Thoracic aorta (tissue), 2 donors: ENCODE measurements at regions not wholly inside any gene's neighbourhood (a gene's known extent, or its start where the extent isn't known, plus 50 kb on each side); places are given as distances from the start of the nearest gene placed in this dataset.

Source experiments
- ATAC-seq: fragments of 150-250 bp; one replicate; pipeline ENCODE4 v1.8.0; 2017; ENCODE audit warnings: low read depth; ENCODE audit not compliant: insufficient number of reproducible peaks, low FRiP score
- DNase-seq: peaks from one replicate; pipeline ENCODE4 v3.0.0-alpha.2; 2020; ENCODE audit warnings: low spot score
- H3K27ac ChIP-seq, 2 donors: fragments of 200-600 bp; sonication (generic); 1 replicate in 1 of 2; 2 replicates in 1 of 2; pipeline ENCODE4 v1.5.1; 2016; ENCODE audit warnings: mild to moderate bottlenecking in 2 of 2, moderate library complexity in 2 of 2
- H3K27me3 ChIP-seq: fragments of 200-600 bp; sonication (generic); replicated peaks from 2 replicates; pipeline ENCODE4 v1.6.0; 2016; ENCODE audit warnings: mild to moderate bottlenecking; ENCODE audit not compliant: insufficient read depth
- H3K36me3 ChIP-seq: fragments of 200-600 bp; sonication (generic); one replicate; pipeline ENCODE4 v1.5.1; 2016
- H3K4me1 ChIP-seq, 2 donors: fragments of 200-600 bp; sonication (generic); 1 replicate in 1 of 2; 2 replicates in 1 of 2; pipeline versions ENCODE4 v1.5.1 to v1.6.0; 2016; ENCODE audit warnings: low read depth in 2 of 2, mild to moderate bottlenecking in 1 of 2; ENCODE audit not compliant: control insufficient read depth in 1 of 2
- H3K4me3 ChIP-seq: fragments of 200-600 bp; sonication (generic); 2 replicates; pipeline ENCODE4 v1.5.1; 2016; ENCODE audit warnings: mild to moderate bottlenecking
- H3K9me3 ChIP-seq: fragments of 200-600 bp; sonication (generic); 2 replicates; pipeline ENCODE4 v1.5.1; 2016
- TF ChIP-seq, protein P1 (sequence below): fragments of 200-600 bp; sonication (generic); IDR thresholded peaks from one replicate; pipeline ENCODE4 v1.5.1; 2019; ENCODE audit warnings: antibody characterized with exemption

GRCh38 chr2:133945089-133945488, 308.8 kb upstream of the MGAT5 start:
- Histone ChIP-seq H3K9me3 (no peaks in the 10 kb centered on the region), H3K4me1 (no peaks in the 10 kb centered on the region), H3K4me3 (no peak overlapping the region), H3K27ac (no peak overlapping the region), H3K27me3 (no peaks in the 10 kb centered on the region), H3K36me3 (no peaks in the 10 kb centered on the region)
- DNase-seq (no peak), ATAC-seq (no peak)
- TF ChIP-seq, protein P1, sequence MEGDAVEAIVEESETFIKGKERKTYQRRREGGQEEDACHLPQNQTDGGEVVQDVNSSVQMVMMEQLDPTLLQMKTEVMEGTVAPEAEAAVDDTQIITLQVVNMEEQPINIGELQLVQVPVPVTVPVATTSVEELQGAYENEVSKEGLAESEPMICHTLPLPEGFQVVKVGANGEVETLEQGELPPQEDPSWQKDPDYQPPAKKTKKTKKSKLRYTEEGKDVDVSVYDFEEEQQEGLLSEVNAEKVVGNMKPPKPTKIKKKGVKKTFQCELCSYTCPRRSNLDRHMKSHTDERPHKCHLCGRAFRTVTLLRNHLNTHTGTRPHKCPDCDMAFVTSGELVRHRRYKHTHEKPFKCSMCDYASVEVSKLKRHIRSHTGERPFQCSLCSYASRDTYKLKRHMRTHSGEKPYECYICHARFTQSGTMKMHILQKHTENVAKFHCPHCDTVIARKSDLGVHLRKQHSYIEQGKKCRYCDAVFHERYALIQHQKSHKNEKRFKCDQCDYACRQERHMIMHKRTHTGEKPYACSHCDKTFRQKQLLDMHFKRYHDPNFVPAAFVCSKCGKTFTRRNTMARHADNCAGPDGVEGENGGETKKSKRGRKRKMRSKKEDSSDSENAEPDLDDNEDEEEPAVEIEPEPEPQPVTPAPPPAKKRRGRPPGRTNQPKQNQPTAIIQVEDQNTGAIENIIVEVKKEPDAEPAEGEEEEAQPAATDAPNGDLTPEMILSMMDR = no peak

DNA sequence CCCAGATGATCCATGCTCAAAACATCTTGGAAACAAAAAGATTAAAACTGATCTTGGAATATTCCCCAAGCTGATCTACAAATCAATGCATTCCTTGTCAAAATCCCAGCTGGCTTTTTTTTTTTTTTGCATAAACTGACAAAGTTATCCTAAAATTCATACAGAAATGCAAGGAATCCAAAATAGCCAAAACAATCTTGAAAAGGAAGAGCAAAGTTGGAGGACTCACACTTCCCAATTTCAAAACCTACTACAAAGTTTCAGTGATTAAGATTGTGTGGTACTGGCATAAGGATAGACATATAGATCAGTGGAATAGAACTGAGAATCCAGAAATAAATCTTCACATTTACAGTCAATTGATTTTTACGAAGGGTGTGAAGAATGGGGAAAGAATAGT, 306.8 kb upstream of the MGAT5 start:
- no peaks in the 10 kb centered on the region for H3K4me1 ChIP-seq
- no peaks in the 10 kb centered on the region for H3K27me3 ChIP-seq
- no peaks in the 10 kb centered on the region for H3K36me3 ChIP-seq
- no peak for DNase-seq
- TF ChIP-seq, protein P1 = no peak
- H3K4me3 ChIP-seq = no peak overlapping the region
- no peak overlapping the region for H3K27ac ChIP-seq
- no peaks in the 10 kb centered on the region for H3K9me3 ChIP-seq
- no peak for ATAC-seq

DNA sequence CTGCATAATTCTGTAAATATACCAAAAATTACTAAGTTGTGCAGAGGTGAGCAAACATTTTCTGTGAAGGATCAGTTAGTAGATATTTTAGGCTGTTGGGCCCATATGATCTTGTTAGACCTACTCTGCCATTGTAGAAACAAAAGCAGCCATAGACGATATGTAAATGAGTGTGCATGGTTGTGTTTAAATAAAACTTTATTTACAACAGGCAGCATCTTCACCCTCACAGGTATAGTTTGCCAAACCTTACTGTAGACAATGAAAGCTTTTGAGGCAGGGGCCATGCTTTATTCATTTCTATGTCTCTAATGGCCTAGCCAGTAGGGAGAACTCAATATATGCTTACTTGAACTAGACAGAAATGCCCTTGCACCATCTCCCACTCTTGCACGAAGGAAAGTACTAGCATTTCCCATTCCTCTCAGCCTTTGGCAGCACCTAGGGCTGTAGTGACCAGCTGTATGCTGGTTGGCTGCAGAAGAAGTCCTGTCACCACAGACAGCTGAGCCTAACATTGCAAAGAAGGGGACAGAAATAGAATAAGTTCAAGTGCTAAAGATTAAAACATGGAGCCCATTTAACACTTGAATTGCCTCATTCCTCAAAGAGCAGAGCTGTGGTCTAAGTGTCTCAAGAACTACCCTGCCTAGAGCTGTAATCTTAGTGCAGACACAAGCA, 305.1 kb upstream of the MGAT5 start:
- Histone ChIP-seq H3K4me3 (no peak overlapping the region), H3K36me3 (no peaks in the 10 kb centered on the region), H3K4me1 (no peaks in the 10 kb centered on the region), H3K9me3 (no peaks in the 10 kb centered on the region), H3K27ac (no peak overlapping the region), H3K27me3 (no peaks in the 10 kb centered on the region)
- ATAC-seq = no peak
- DNase-seq = no peak
- TF ChIP-seq, protein P1 = no peak

DNA sequence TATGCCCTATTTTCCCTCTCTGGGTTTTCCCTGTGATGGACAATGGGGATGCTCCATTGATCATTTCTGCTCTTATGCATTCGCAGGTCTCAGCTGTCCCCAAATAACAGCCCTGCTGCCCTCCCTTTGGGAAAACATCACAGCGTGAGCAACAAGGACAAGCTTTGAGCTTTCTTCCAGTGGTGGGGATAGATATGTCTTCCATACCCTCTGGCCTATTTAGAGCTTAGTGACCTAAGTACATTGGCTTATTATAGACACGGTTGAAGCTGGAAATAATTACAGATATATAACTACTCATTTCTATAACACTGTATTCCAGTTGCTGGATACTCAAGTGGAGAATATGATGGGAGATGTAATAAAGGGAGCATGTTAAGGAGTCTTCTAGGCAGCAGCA, 304.3 kb upstream of the MGAT5 start:
- ATAC-seq (no peak), DNase-seq (no peak)
- H3K4me3 ChIP-seq = no peak overlapping the region
- no peaks in the 10 kb centered on the region for H3K9me3 ChIP-seq
- no peaks in the 10 kb centered on the region for H3K27me3 ChIP-seq
- H3K36me3 ChIP-seq = no peaks in the 10 kb centered on the region
- no peak overlapping the region for H3K27ac ChIP-seq
- H3K4me1 ChIP-seq = no peaks in the 10 kb centered on the region
- TF ChIP-seq, protein P1 = no peak

DNA sequence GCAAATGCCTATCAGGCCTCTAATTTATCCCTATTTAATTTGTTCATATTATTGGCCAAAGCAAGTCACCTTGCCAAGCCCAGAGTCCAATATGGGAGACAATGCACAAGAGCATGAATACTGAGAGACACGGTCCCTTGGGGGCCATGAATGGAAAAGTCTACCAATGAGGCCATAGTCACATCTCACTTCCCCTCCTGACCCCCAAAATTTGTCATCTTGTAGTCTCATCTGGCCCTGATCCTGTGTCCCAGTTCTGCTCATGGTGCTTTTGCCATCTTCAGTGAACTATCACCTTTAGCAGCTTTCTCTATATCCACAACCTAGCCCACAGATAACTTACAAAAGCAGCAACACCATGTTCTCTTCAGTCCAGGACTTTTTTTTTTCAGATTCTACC, 302.7 kb upstream of the MGAT5 start:
- H3K27me3 ChIP-seq = no peaks in the 10 kb centered on the region
- ATAC-seq = no peak
- TF ChIP-seq, protein P1 = no peak
- H3K4me3 ChIP-seq = no peak overlapping the region
- no peak for DNase-seq
- no peak overlapping the region for H3K27ac ChIP-seq
- no peaks in the 10 kb centered on the region for H3K9me3 ChIP-seq
- no peaks in the 10 kb centered on the region for H3K36me3 ChIP-seq
- H3K4me1 ChIP-seq = no peaks in the 10 kb centered on the region
